WTC11 (cell line): ENCODE measurements at regions not wholly inside any gene's neighbourhood (a gene's known extent, or its start where the extent isn't known, plus 50 kb on each side); places are given as distances from the start of the nearest gene placed in this dataset.

Source experiments
- ATAC-seq: fragments of 200-7000 bp; cut with Tn5 transposase; 2 replicates; pipeline ENCODE4 v1.10.0; 2021; ENCODE audit warnings: mild to moderate bottlenecking, moderate library complexity
- CTCF ChIA-PET: fragments of 300-600 bp; sonication (Branson Sonifier 250); formaldehyde crosslinking; loops from one replicate; lab custom pipeline; 2021; ENCODE audit warnings: antibody characterized with exemption; lab: Charles Lee
- POLR2A ChIA-PET: fragments of 350-600 bp; sonication (Branson Sonifier 250); formaldehyde crosslinking; loops from one replicate; lab custom pipeline; 2021; ENCODE audit warnings: antibody characterized with exemption; lab: Charles Lee
- DNase-seq: peaks from one replicate; pipeline ENCODE4 v3.0.0; 2021; ENCODE audit warnings: low spot score
- H3K27ac Mint-ChIP-seq: 2 replicates; pipeline ENCODE4 v1.8.0; 2021; ENCODE audit warnings: mixed read lengths
- H3K27me3 Mint-ChIP-seq: 2 replicates; pipeline ENCODE4 v1.8.0; 2021; ENCODE audit warnings: low read depth, mild to moderate bottlenecking, moderate library complexity, mixed read lengths
- H3K36me3 Mint-ChIP-seq: 2 replicates; pipeline ENCODE4 v1.8.0; 2021; ENCODE audit warnings: mixed read lengths
- H3K4me1 Mint-ChIP-seq: 2 replicates; pipeline ENCODE4 v1.8.0; 2022; ENCODE audit warnings: mixed read lengths
- H3K4me3 Mint-ChIP-seq: 2 replicates; pipeline ENCODE4 v1.8.0; 2021; ENCODE audit warnings: mild to moderate bottlenecking, moderate library complexity, mixed read lengths
- H3K9me3 Mint-ChIP-seq: 2 replicates; pipeline ENCODE4 v1.8.0; 2021; ENCODE audit warnings: mixed read lengths
- CDX4 ChIP-seq: fragments of 250-450 bp; sonication (Bioruptor Pico); IDR thresholded peaks from 2 replicates; pipeline ENCODE4 v1.9.0; 2021; ENCODE audit warnings: moderate library complexity, mild to moderate bottlenecking, inconsistent platforms, borderline replicate concordance
- CREM ChIP-seq: sonication (generic); formaldehyde crosslinking; IDR thresholded peaks from 2 replicates; pipeline ENCODE4 v1.8.1; 2022; ENCODE audit warnings: mild to moderate bottlenecking, missing genetic modification reagents, moderate library complexity
- FOXP4 ChIP-seq: sonication (generic); formaldehyde crosslinking; IDR thresholded peaks from 2 replicates; pipeline ENCODE4 v1.8.0; 2022; ENCODE audit warnings: mild to moderate bottlenecking, missing genetic modification reagents
- MXD4 ChIP-seq: fragments of 250-450 bp; sonication (Bioruptor Pico); IDR thresholded peaks from 2 replicates; pipeline ENCODE4 v1.8.0; 2021; ENCODE audit warnings: mild to moderate bottlenecking, moderate library complexity, borderline replicate concordance
- NFYB ChIP-seq: sonication (generic); formaldehyde crosslinking; conservative IDR thresholded peaks from 2 replicates; pipeline ENCODE4 v1.8.0; 2022; ENCODE audit warnings: low read depth, missing genetic modification reagents
- PREB ChIP-seq: sonication (generic); formaldehyde crosslinking; IDR thresholded peaks from 2 replicates; pipeline ENCODE4 v1.8.1; 2022; ENCODE audit warnings: mild to moderate bottlenecking, missing genetic modification reagents, moderate library complexity, borderline replicate concordance
- SMAD4 ChIP-seq: sonication (generic); formaldehyde crosslinking; IDR thresholded peaks from 2 replicates; pipeline ENCODE4 v1.8.0; 2022; ENCODE audit warnings: mild to moderate bottlenecking, missing genetic modification reagents
- STAT6 ChIP-seq: sonication (generic); formaldehyde crosslinking; conservative IDR thresholded peaks from 2 replicates; pipeline ENCODE4 v1.8.1; 2023; ENCODE audit warnings: mild to moderate bottlenecking, low read depth, missing genetic modification reagents, moderate library complexity
- TEAD4 ChIP-seq: sonication (generic); formaldehyde crosslinking; IDR thresholded peaks from 2 replicates; pipeline ENCODE4 v1.8.0; 2022; ENCODE audit warnings: mild to moderate bottlenecking, missing genetic modification reagents
- USF1 ChIP-seq: sonication (generic); formaldehyde crosslinking; IDR thresholded peaks from 2 replicates; pipeline ENCODE4 v1.8.0; 2022; ENCODE audit warnings: mild to moderate bottlenecking, missing genetic modification reagents
- USF2 ChIP-seq: sonication (generic); formaldehyde crosslinking; IDR thresholded peaks from 2 replicates; pipeline ENCODE4 v1.8.1; 2023; ENCODE audit warnings: mild to moderate bottlenecking, missing genetic modification reagents, moderate library complexity
- ZNF263 ChIP-seq: sonication (generic); formaldehyde crosslinking; IDR thresholded peaks from 2 replicates; pipeline ENCODE4 v1.8.1; 2022; ENCODE audit warnings: low read depth, mild to moderate bottlenecking, moderate library complexity, missing genetic modification reagents

- TF ChIP-seq ZNF263 (CRISPR knock-in tag): no peak
- TF ChIP-seq USF1 (CRISPR knock-in tag): no peak
- no peak for TF ChIP-seq TEAD4 (CRISPR knock-in tag)
- no peak for TF ChIP-seq PREB (CRISPR knock-in tag)
- no peak for TF ChIP-seq SMAD4
Measured at GRCh38 chr2:3042601-3043585, 334.7 kb downstream of the EIPR1 start (continued).

GRCh38 chr2:3041841-3042600 lies 335.6 kb downstream of the EIPR1 start:
- CTCF ChIA-PET: no interaction called here
- Mint-ChIP-seq H3K27ac (no peak overlapping the region), H3K4me3 (no peak overlapping the region), H3K9me3 (peaks cover 6% of the 10 kb centered on the region; the same call in 1 of the 2 replicates), H3K27me3 (no peaks in the 10 kb centered on the region; the same call in 1 of the 2 replicates), H3K36me3 (no peaks in the 10 kb centered on the region), H3K4me1 (no peaks in the 10 kb centered on the region)
- POLR2A ChIA-PET: no interaction called here
- DNase-seq: no peak
- TF ChIP-seq MXD4 (CRISPR knock-in tag): no peak
- no peak for TF ChIP-seq CREM
- no peak for TF ChIP-seq STAT6 (CRISPR knock-in tag)
- no peak for TF ChIP-seq NFYB (CRISPR knock-in tag)
- no peak for TF ChIP-seq CDX4 (CRISPR knock-in tag)
- TF ChIP-seq FOXP4 (CRISPR knock-in tag): no peak
- TF ChIP-seq USF2 (CRISPR knock-in tag): no peak
- no peak for ATAC-seq
